ENCODE measurements at regions not wholly inside any gene's neighbourhood (a gene's known extent, or its start where the extent isn't known, plus 50 kb on each side); places are given as distances from the start of the nearest gene placed in this dataset.

- TF ChIP-seq CTCF (IDR thresholded peaks at IDR 0.05), result no peak
- TF ChIP-seq POLR2A (IDR thresholded peaks at IDR 0.05; ENCODE audit: low read depth), result no peak
- no peak for TF ChIP-seq POLR2AphosphoS5 (IDR thresholded peaks at IDR 0.05)
- no peak for TF ChIP-seq EP300 (IDR thresholded peaks at IDR 0.05)
These were observed 1462.1 kb upstream of the CDH9 start for GRCh38 chr5:28500511-28500910.
